ENCODE measurements at regions not wholly inside any gene's neighbourhood (a gene's known extent, or its start where the extent isn't known, plus 50 kb on each side); places are given as distances from the start of the nearest gene placed in this dataset.

- H3K9ac ChIP-seq (ENCODE audit: low read length) = no peak overlapping the region
- H3K4me1 ChIP-seq (ENCODE audit: low read length) = no peaks in the 10 kb centered on the region
- no peaks in the 10 kb centered on the region for H3K79me2 ChIP-seq (ENCODE audit: low read length)
- H3K27me3 ChIP-seq (ENCODE audit: low read length) = no peaks in the 10 kb centered on the region
- H4K20me1 ChIP-seq (ENCODE audit: insufficient read depth, low read depth, low read length) = no peaks in the 10 kb centered on the region
- no peak overlapping the region for H2AFZ ChIP-seq (ENCODE audit: low read length)
- H3K27ac ChIP-seq (ENCODE audit: low read length) = no peak overlapping the region
- no peak overlapping the region for H3K4me3 ChIP-seq (ENCODE audit: low read length)
- H3K9me2 ChIP-seq (replicated peaks; ENCODE audit: insufficient read depth, low read length) = no peaks in the 10 kb centered on the region
- H3K4me2 ChIP-seq (ENCODE audit: low read depth, low read length, poor library complexity, severe bottlenecking) = no peak overlapping the region
- DNase-seq = no peak
- no peaks in the 10 kb centered on the region for H3K9me3 ChIP-seq (ENCODE audit: low read length)
- no peaks in the 10 kb centered on the region for H3K36me3 ChIP-seq (ENCODE audit: insufficient read depth, low read length)
Measured at GRCh38 chr10:21260066-21260465, 265.4 kb downstream of the SKIDA1 start.

GRCh38 chr10:21257919-21258318 lies 267.6 kb downstream of the SKIDA1 start:
- no peak overlapping the region for H3K4me3 ChIP-seq (ENCODE audit: low read length)
- no peaks in the 10 kb centered on the region for H4K20me1 ChIP-seq (ENCODE audit: insufficient read depth, low read depth, low read length)
- H3K9me2 ChIP-seq (replicated peaks; ENCODE audit: insufficient read depth, low read length) = no peaks in the 10 kb centered on the region
- no peaks in the 10 kb centered on the region for H3K36me3 ChIP-seq (ENCODE audit: insufficient read depth, low read length)
- H3K27me3 ChIP-seq (ENCODE audit: low read length) = no peaks in the 10 kb centered on the region
- H3K4me2 ChIP-seq (ENCODE audit: low read depth, low read length, poor library complexity, severe bottlenecking) = no peak overlapping the region
- H3K9ac ChIP-seq (ENCODE audit: low read length) = no peak overlapping the region
- H3K4me1 ChIP-seq (ENCODE audit: low read length) = no peaks in the 10 kb centered on the region
- no peak for DNase-seq
- H3K9me3 ChIP-seq (ENCODE audit: low read length) = no peaks in the 10 kb centered on the region
- no peak overlapping the region for H3K27ac ChIP-seq (ENCODE audit: low read length)
- no peak overlapping the region for H2AFZ ChIP-seq (ENCODE audit: low read length)
- H3K79me2 ChIP-seq (ENCODE audit: low read length) = no peaks in the 10 kb centered on the region

DNA sequence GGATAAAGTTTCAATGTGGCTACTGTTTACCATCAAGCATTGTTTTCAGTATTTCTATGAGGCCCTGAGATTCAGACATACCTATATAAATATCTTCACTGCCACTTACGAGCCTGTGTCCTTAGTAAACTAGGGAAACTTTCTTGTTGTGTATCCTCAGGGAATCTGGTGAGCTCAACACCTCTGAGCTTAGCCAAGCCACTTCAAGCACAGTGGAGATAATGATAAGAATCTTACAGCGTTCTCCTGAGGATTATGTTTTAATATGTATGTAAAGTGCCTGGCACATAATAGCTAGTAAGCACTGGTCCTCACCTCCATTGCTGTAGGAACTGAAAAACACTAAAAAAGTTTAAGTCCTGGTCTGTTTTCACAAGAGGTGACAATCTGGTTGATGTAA lies 268.3 kb downstream of the SKIDA1 start:
- no peaks in the 10 kb centered on the region for H3K9me3 ChIP-seq (ENCODE audit: low read length)
- no peak overlapping the region for H3K27ac ChIP-seq (ENCODE audit: low read length)
- no peaks in the 10 kb centered on the region for H3K27me3 ChIP-seq (ENCODE audit: low read length)
- H3K9me2 ChIP-seq (replicated peaks; ENCODE audit: insufficient read depth, low read length) = no peaks in the 10 kb centered on the region
- H3K4me2 ChIP-seq (ENCODE audit: low read depth, low read length, poor library complexity, severe bottlenecking) = no peak overlapping the region
- no peaks in the 10 kb centered on the region for H4K20me1 ChIP-seq (ENCODE audit: insufficient read depth, low read depth, low read length)
- H3K4me3 ChIP-seq (ENCODE audit: low read length) = no peak overlapping the region
- H3K36me3 ChIP-seq (ENCODE audit: insufficient read depth, low read length) = no peaks in the 10 kb centered on the region
- no peak for DNase-seq
- no peaks in the 10 kb centered on the region for H3K4me1 ChIP-seq (ENCODE audit: low read length)
- no peak overlapping the region for H3K9ac ChIP-seq (ENCODE audit: low read length)
- no peak overlapping the region for H2AFZ ChIP-seq (ENCODE audit: low read length)
- H3K79me2 ChIP-seq (ENCODE audit: low read length) = no peaks in the 10 kb centered on the region

DNA sequence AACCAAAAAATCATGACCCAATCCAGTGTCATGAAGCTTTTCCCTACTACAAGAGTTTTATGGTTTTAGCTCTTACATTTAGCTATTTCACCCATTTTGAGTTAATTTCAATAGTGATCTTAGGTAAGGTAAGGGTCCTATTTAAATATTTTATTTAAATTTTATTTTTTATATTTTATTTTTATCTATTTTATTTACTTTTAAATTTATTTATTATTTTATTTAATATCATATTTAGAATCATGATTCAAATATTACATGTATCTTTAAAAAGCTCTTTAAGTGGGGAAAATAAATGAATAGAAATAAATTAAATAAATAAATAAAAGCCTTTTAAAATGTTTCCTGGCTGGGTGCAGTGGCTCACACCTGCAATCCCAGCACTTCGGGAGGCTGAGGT lies 276.0 kb downstream of the SKIDA1 start:
- no peak overlapping the region for H3K4me3 ChIP-seq (ENCODE audit: low read length)
- DNase-seq = no peak
- H2AFZ ChIP-seq (ENCODE audit: low read length) = no peak overlapping the region
- H3K36me3 ChIP-seq (ENCODE audit: insufficient read depth, low read length) = no peaks in the 10 kb centered on the region
- H3K79me2 ChIP-seq (ENCODE audit: low read length) = no peaks in the 10 kb centered on the region
- H3K4me2 ChIP-seq (ENCODE audit: low read depth, low read length, poor library complexity, severe bottlenecking) = no peak overlapping the region
- H3K9ac ChIP-seq (ENCODE audit: low read length) = no peak overlapping the region
- H3K4me1 ChIP-seq (ENCODE audit: low read length) = no peaks in the 10 kb centered on the region
- H3K27ac ChIP-seq (ENCODE audit: low read length) = no peak overlapping the region
- no peaks in the 10 kb centered on the region for H3K9me2 ChIP-seq (replicated peaks; ENCODE audit: insufficient read depth, low read length)
- H4K20me1 ChIP-seq (ENCODE audit: insufficient read depth, low read depth, low read length) = no peaks in the 10 kb centered on the region
- H3K9me3 ChIP-seq (ENCODE audit: low read length) = no peaks in the 10 kb centered on the region
- H3K27me3 ChIP-seq (ENCODE audit: low read length) = no peaks in the 10 kb centered on the region

- no peaks in the 10 kb centered on the region for H3K4me1 ChIP-seq (ENCODE audit: low read length)
- no peak overlapping the region for H2AFZ ChIP-seq (ENCODE audit: low read length)
- no peaks in the 10 kb centered on the region for H3K79me2 ChIP-seq (ENCODE audit: low read length)
- no peaks in the 10 kb centered on the region for H4K20me1 ChIP-seq (ENCODE audit: insufficient read depth, low read depth, low read length)
- no peak for DNase-seq
- H3K4me3 ChIP-seq (ENCODE audit: low read length) = no peak overlapping the region
- no peaks in the 10 kb centered on the region for H3K36me3 ChIP-seq (ENCODE audit: insufficient read depth, low read length)
- H3K9ac ChIP-seq (ENCODE audit: low read length) = no peak overlapping the region
- no peaks in the 10 kb centered on the region for H3K27me3 ChIP-seq (ENCODE audit: low read length)
- no peak overlapping the region for H3K4me2 ChIP-seq (ENCODE audit: low read depth, low read length, poor library complexity, severe bottlenecking)
- no peaks in the 10 kb centered on the region for H3K9me3 ChIP-seq (ENCODE audit: low read length)
- H3K9me2 ChIP-seq (replicated peaks; ENCODE audit: insufficient read depth, low read length) = no peaks in the 10 kb centered on the region
- H3K27ac ChIP-seq (ENCODE audit: low read length) = no peak overlapping the region
Measured at GRCh38 chr10:21247592-21247991, 277.9 kb downstream of the SKIDA1 start.

- H3K79me2 ChIP-seq (ENCODE audit: low read length) = no peaks in the 10 kb centered on the region
- no peaks in the 10 kb centered on the region for H3K4me1 ChIP-seq (ENCODE audit: low read length)
- H3K4me3 ChIP-seq (ENCODE audit: low read length) = no peak overlapping the region
- no peak overlapping the region for H3K4me2 ChIP-seq (ENCODE audit: low read depth, low read length, poor library complexity, severe bottlenecking)
- H2AFZ ChIP-seq (ENCODE audit: low read length) = no peak overlapping the region
- H3K9me3 ChIP-seq (ENCODE audit: low read length) = no peaks in the 10 kb centered on the region
- no peak overlapping the region for H3K9ac ChIP-seq (ENCODE audit: low read length)
- no peak for DNase-seq
- no peaks in the 10 kb centered on the region for H3K36me3 ChIP-seq (ENCODE audit: insufficient read depth, low read length)
- no peak overlapping the region for H3K27ac ChIP-seq (ENCODE audit: low read length)
- H4K20me1 ChIP-seq (ENCODE audit: insufficient read depth, low read depth, low read length) = no peaks in the 10 kb centered on the region
- no peaks in the 10 kb centered on the region for H3K9me2 ChIP-seq (replicated peaks; ENCODE audit: insufficient read depth, low read length)
- H3K27me3 ChIP-seq (ENCODE audit: low read length) = no peaks in the 10 kb centered on the region
Measured at GRCh38 chr10:21246178-21246577, 279.3 kb downstream of the SKIDA1 start.

DNA sequence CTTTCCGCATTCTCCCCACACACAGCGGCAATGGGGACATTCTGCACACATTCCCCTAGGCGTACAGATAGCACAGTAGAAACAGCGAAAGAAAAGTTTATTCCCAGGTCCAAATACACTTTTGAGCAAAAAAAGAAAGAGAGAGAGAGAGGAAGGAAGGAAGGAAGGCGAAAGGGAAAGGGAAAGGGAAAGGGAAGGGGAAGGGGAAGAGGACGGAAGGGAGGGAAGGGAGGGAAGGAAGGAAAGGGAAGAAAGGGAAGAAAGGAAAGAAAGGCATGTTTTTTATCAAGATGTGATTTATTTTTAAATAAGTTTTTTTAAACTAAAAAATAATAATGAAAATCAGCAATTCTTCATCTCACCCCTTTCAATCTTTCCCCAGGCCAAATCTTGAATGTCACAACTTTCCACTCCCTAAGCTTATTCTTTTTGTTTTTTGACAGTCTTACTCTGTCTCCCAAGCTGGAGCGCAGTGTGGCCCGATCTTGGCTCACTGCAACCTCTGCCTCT lies 281.7 kb downstream of the SKIDA1 start:
- no peaks in the 10 kb centered on the region for H3K4me1 ChIP-seq (ENCODE audit: low read length)
- no peak overlapping the region for H3K27ac ChIP-seq (ENCODE audit: low read length)
- H3K27me3 ChIP-seq (ENCODE audit: low read length) = no peaks in the 10 kb centered on the region
- no peaks in the 10 kb centered on the region for H3K9me2 ChIP-seq (replicated peaks; ENCODE audit: insufficient read depth, low read length)
- H3K9ac ChIP-seq (ENCODE audit: low read length) = no peak overlapping the region
- no peak for DNase-seq
- H4K20me1 ChIP-seq (ENCODE audit: insufficient read depth, low read depth, low read length) = no peaks in the 10 kb centered on the region
- H3K79me2 ChIP-seq (ENCODE audit: low read length) = no peaks in the 10 kb centered on the region
- no peaks in the 10 kb centered on the region for H3K36me3 ChIP-seq (ENCODE audit: insufficient read depth, low read length)
- no peak overlapping the region for H3K4me2 ChIP-seq (ENCODE audit: low read depth, low read length, poor library complexity, severe bottlenecking)
- no peak overlapping the region for H3K4me3 ChIP-seq (ENCODE audit: low read length)
- H3K9me3 ChIP-seq (ENCODE audit: low read length) = no peaks in the 10 kb centered on the region
- no peak overlapping the region for H2AFZ ChIP-seq (ENCODE audit: low read length)

GRCh38 chr10:21242915-21243314 lies 282.6 kb downstream of the SKIDA1 start:
- Histone ChIP-seq H3K9me2 (replicated peaks; ENCODE audit: insufficient read depth, low read length) (no peaks in the 10 kb centered on the region), H4K20me1 (ENCODE audit: insufficient read depth, low read depth, low read length) (no peaks in the 10 kb centered on the region)

DNA sequence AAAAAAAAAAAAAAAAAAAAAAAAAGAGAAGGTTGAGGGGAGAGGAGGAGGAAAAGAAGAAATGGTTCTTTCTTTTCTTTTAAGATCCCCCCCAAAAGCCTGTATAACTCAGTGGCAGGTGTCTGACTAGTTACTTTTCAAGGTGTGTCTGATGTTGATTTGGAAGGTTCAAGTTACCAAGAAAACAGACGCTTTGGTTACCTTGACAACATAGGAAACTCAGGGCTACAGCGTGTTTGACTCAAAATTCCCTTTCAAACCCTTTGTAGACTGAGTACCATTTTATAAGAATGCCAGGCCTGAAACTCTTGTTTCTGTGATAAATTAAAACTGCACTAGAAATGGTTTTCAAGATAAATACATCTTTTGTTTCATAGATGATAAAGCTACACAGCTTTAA lies 286.8 kb downstream of the SKIDA1 start:
- Histone ChIP-seq H3K36me3 (ENCODE audit: insufficient read depth, low read length) (no peaks in the 10 kb centered on the region), H3K4me3 (ENCODE audit: low read length) (no peak overlapping the region), H3K4me1 (ENCODE audit: low read length) (no peaks in the 10 kb centered on the region), H3K9ac (ENCODE audit: low read length) (no peak overlapping the region), H4K20me1 (ENCODE audit: insufficient read depth, low read depth, low read length) (no peaks in the 10 kb centered on the region), H3K9me2 (replicated peaks; ENCODE audit: insufficient read depth, low read length) (no peaks in the 10 kb centered on the region), H3K9me3 (ENCODE audit: low read length) (no peaks in the 10 kb centered on the region), H3K4me2 (ENCODE audit: low read depth, low read length, poor library complexity, severe bottlenecking) (no peak overlapping the region), H3K79me2 (ENCODE audit: low read length) (no peaks in the 10 kb centered on the region), H2AFZ (ENCODE audit: low read length) (no peak overlapping the region), H3K27ac (ENCODE audit: low read length) (no peak overlapping the region), H3K27me3 (ENCODE audit: low read length) (no peaks in the 10 kb centered on the region)
- no peak for DNase-seq

More at GRCh38 chr10:21242915-21243314, 282.6 kb downstream of the SKIDA1 start:
- Histone ChIP-seq H3K4me1 (ENCODE audit: low read length) (no peaks in the 10 kb centered on the region), H3K4me3 (ENCODE audit: low read length) (no peak overlapping the region), H3K36me3 (ENCODE audit: insufficient read depth, low read length) (no peaks in the 10 kb centered on the region), H2AFZ (ENCODE audit: low read length) (no peak overlapping the region), H3K79me2 (ENCODE audit: low read length) (no peaks in the 10 kb centered on the region), H3K27me3 (ENCODE audit: low read length) (no peaks in the 10 kb centered on the region), H3K9me3 (ENCODE audit: low read length) (no peaks in the 10 kb centered on the region), H3K9ac (ENCODE audit: low read length) (no peak overlapping the region), H3K4me2 (ENCODE audit: low read depth, low read length, poor library complexity, severe bottlenecking) (no peak overlapping the region), H3K27ac (ENCODE audit: low read length) (no peak overlapping the region)
- DNase-seq = no peak

Data from Karpas-422 (cell line).